ENCODE measurements at regions not wholly inside any gene's neighbourhood (a gene's known extent, or its start where the extent isn't known, plus 50 kb on each side); places are given as distances from the start of the nearest gene placed in this dataset.

GRCh38 chr5:31095796-31096195, 97.7 kb upstream of the CDH6 start:
- TF ChIP-seq CTCF (IDR thresholded peaks at IDR 0.05; ENCODE audit: poor library complexity, severe bottlenecking), result no peak
- Histone ChIP-seq H3K9me3 (ENCODE audit: severe bottlenecking) (no peaks in the 10 kb centered on the region), H3K4me1 (ENCODE audit: insufficient read depth, poor library complexity, severe bottlenecking) (peaks cover 3% of the 10 kb centered on the region), H3K36me3 (ENCODE audit: low read depth) (no peaks in the 10 kb centered on the region), H3K4me3 (ENCODE audit: severe bottlenecking) (no peak overlapping the region), H3K27ac (ENCODE audit: poor library complexity, severe bottlenecking) (no peak overlapping the region), H3K27me3 (ENCODE audit: insufficient read depth, poor library complexity, severe bottlenecking) (peaks cover 20% of the 10 kb centered on the region)
- no peak for DNase-seq (ENCODE audit: low spot score)
- no peak for ATAC-seq (ENCODE audit: low read depth)

- no peak for TF ChIP-seq CTCF (IDR thresholded peaks at IDR 0.05; ENCODE audit: poor library complexity, severe bottlenecking)
- Histone ChIP-seq H3K9me3 (ENCODE audit: severe bottlenecking) (no peaks in the 10 kb centered on the region), H3K27me3 (ENCODE audit: insufficient read depth, poor library complexity, severe bottlenecking) (peaks cover 15% of the 10 kb centered on the region), H3K4me3 (ENCODE audit: severe bottlenecking) (no peak overlapping the region), H3K27ac (ENCODE audit: poor library complexity, severe bottlenecking) (no peak overlapping the region), H3K36me3 (ENCODE audit: low read depth) (no peaks in the 10 kb centered on the region), H3K4me1 (ENCODE audit: insufficient read depth, poor library complexity, severe bottlenecking) (no peaks in the 10 kb centered on the region)
- ATAC-seq (ENCODE audit: low read depth), result no peak
- DNase-seq (ENCODE audit: low spot score), result no peak
Observed at GRCh38 chr5:31091501-31091900, 102.0 kb upstream of the CDH6 start.

- no peaks in the 10 kb centered on the region for H3K9me3 ChIP-seq (ENCODE audit: severe bottlenecking)
- peaks cover 15% of the 10 kb centered on the region for H3K27me3 ChIP-seq (ENCODE audit: insufficient read depth, poor library complexity, severe bottlenecking)
- H3K36me3 ChIP-seq (ENCODE audit: low read depth), result no peaks in the 10 kb centered on the region
- no peak for TF ChIP-seq CTCF (IDR thresholded peaks at IDR 0.05; ENCODE audit: poor library complexity, severe bottlenecking)
- H3K4me1 ChIP-seq (ENCODE audit: insufficient read depth, poor library complexity, severe bottlenecking), result no peaks in the 10 kb centered on the region
- no peak for ATAC-seq (ENCODE audit: low read depth)
- no peak for DNase-seq (ENCODE audit: low spot score)
- H3K27ac ChIP-seq (ENCODE audit: poor library complexity, severe bottlenecking), result no peak overlapping the region
- no peak overlapping the region for H3K4me3 ChIP-seq (ENCODE audit: severe bottlenecking)
Observed at GRCh38 chr5:31090467-31090866, 103.0 kb upstream of the CDH6 start.

- H3K9me3 ChIP-seq (ENCODE audit: severe bottlenecking), result no peaks in the 10 kb centered on the region
- H3K36me3 ChIP-seq (ENCODE audit: low read depth), result no peaks in the 10 kb centered on the region
- no peak overlapping the region for H3K4me3 ChIP-seq (ENCODE audit: severe bottlenecking)
- no peak for DNase-seq (ENCODE audit: low spot score)
- peaks cover 11% of the 10 kb centered on the region for H3K27me3 ChIP-seq (ENCODE audit: insufficient read depth, poor library complexity, severe bottlenecking)
- H3K4me1 ChIP-seq (ENCODE audit: insufficient read depth, poor library complexity, severe bottlenecking), result no peaks in the 10 kb centered on the region
- no peak for ATAC-seq (ENCODE audit: low read depth)
- H3K27ac ChIP-seq (ENCODE audit: poor library complexity, severe bottlenecking), result no peak overlapping the region
- no peak for TF ChIP-seq CTCF (IDR thresholded peaks at IDR 0.05; ENCODE audit: poor library complexity, severe bottlenecking)
Observed at GRCh38 chr5:31086839-31087415, 106.6 kb upstream of the CDH6 start.

GRCh38 chr5:31084871-31085270, 108.6 kb upstream of the CDH6 start:
- Histone ChIP-seq H3K27ac (ENCODE audit: poor library complexity, severe bottlenecking) (no peak overlapping the region), H3K36me3 (ENCODE audit: low read depth) (no peaks in the 10 kb centered on the region), H3K27me3 (ENCODE audit: insufficient read depth, poor library complexity, severe bottlenecking) (peaks cover 3% of the 10 kb centered on the region), H3K9me3 (ENCODE audit: severe bottlenecking) (no peaks in the 10 kb centered on the region), H3K4me3 (ENCODE audit: severe bottlenecking) (no peak overlapping the region), H3K4me1 (ENCODE audit: insufficient read depth, poor library complexity, severe bottlenecking) (no peaks in the 10 kb centered on the region)
- ATAC-seq (ENCODE audit: low read depth) (no peak), DNase-seq (ENCODE audit: low spot score) (no peak)
- no peak for TF ChIP-seq CTCF (IDR thresholded peaks at IDR 0.05; ENCODE audit: poor library complexity, severe bottlenecking)
